DND-41 (cell line): ENCODE measurements at regions not wholly inside any gene's neighbourhood (a gene's known extent, or its start where the extent isn't known, plus 50 kb on each side); places are given as distances from the start of the nearest gene placed in this dataset.

Experiments used
- CTCF ChIP-seq: IDR thresholded peaks from 2 replicates; pipeline ENCODE4 v1.5.1; 2012; ENCODE audit warnings: borderline replicate concordance, low read length, moderate library complexity, mild to moderate bottlenecking; ENCODE audit not compliant: poor library complexity, severe bottlenecking; ENCODE audit errors: extremely low read depth
- EZH2 ChIP-seq: IDR thresholded peaks from 3 replicates; pipeline ENCODE4 v1.6.1; 2012; ENCODE audit warnings: borderline replicate concordance, low read depth, mild to moderate bottlenecking, moderate library complexity, low read length, inconsistent platforms; ENCODE audit not compliant: severe bottlenecking

GRCh38 chr11:79932612-79933011 is 491.8 kb upstream of the TENM4 start:
- TF ChIP-seq CTCF (no peak), EZH2 (no peak)
